MM.1S (cell line): ENCODE measurements at regions not wholly inside any gene's neighbourhood (a gene's known extent, or its start where the extent isn't known, plus 50 kb on each side); places are given as distances from the start of the nearest gene placed in this dataset.

Experiments used
- DNase-seq: peaks from one replicate; pipeline ENCODE4 v3.0.0-alpha.2; 2015
- H2AFZ ChIP-seq: fragments of 300-600 bp; sonication (generic); 2 replicates; pipeline ENCODE4 v1.6.0; 2016; ENCODE audit warnings: antibody characterized with exemption, low read length
- H3F3A ChIP-seq: fragments of 300-600 bp; sonication (generic); 2 replicates; pipeline ENCODE4 v1.6.1; 2016; ENCODE audit warnings: mild to moderate bottlenecking, antibody characterized with exemption, low read length, moderate library complexity, mixed read lengths; ENCODE audit not compliant: insufficient read depth
- H3K27ac ChIP-seq: fragments of 300-600 bp; sonication (generic); 2 replicates; pipeline ENCODE4 v1.5.1; 2016; ENCODE audit warnings: mild to moderate bottlenecking, low read length
- H3K27me3 ChIP-seq: fragments of 300-600 bp; sonication (generic); replicated peaks from 2 replicates; pipeline ENCODE4 v1.6.0; 2016; ENCODE audit warnings: low read length; ENCODE audit not compliant: insufficient read depth
- H3K36me3 ChIP-seq: fragments of 300-600 bp; sonication (generic); replicated peaks from 2 replicates; pipeline ENCODE4 v1.6.1; 2016; ENCODE audit warnings: mild to moderate bottlenecking, low read length, mixed read lengths; ENCODE audit not compliant: insufficient read depth
- H3K4me1 ChIP-seq: fragments of 300-600 bp; sonication (generic); 2 replicates; pipeline ENCODE4 v1.6.1; 2016; ENCODE audit warnings: low read length, mixed read lengths
- H3K4me2 ChIP-seq: fragments of 300-600 bp; sonication (generic); 2 replicates; pipeline ENCODE4 v1.6.0; 2016; ENCODE audit warnings: low read depth, low read length
- H3K4me3 ChIP-seq: fragments of 300-600 bp; sonication (generic); 2 replicates; pipeline ENCODE4 v1.5.1; 2016; ENCODE audit warnings: low read length, mixed read lengths
- H3K79me2 ChIP-seq: fragments of 300-600 bp; sonication (generic); 2 replicates; pipeline ENCODE4 v1.6.1; 2016; ENCODE audit warnings: mixed run types, low read length, mixed read lengths
- H3K9ac ChIP-seq: fragments of 300-600 bp; sonication (generic); 2 replicates; pipeline ENCODE4 v1.6.1; 2016; ENCODE audit warnings: low read length, mixed read lengths
- H3K9me2 ChIP-seq: fragments of 300-600 bp; sonication (generic); replicated peaks from 2 replicates; pipeline ENCODE4 v1.6.1; 2016; ENCODE audit warnings: mild to moderate bottlenecking, low read length, mixed read lengths; ENCODE audit not compliant: insufficient read depth
- H3K9me3 ChIP-seq: fragments of 300-600 bp; sonication (generic); replicated peaks from 2 replicates; pipeline ENCODE4 v1.6.1; 2016; ENCODE audit warnings: mild to moderate bottlenecking, low read length, mixed read lengths; ENCODE audit not compliant: insufficient read depth
- H4K20me1 ChIP-seq: fragments of 300-600 bp; sonication (generic); 2 replicates; pipeline ENCODE4 v1.6.1; 2016; ENCODE audit warnings: mild to moderate bottlenecking, low read length, moderate library complexity, mixed read lengths; ENCODE audit not compliant: insufficient read depth
- EZH2 ChIP-seq: fragments of 300-600 bp; sonication (generic); optimal IDR thresholded peaks from 2 replicates; pipeline ENCODE3; 2017; ENCODE audit warnings: low read depth, mild to moderate bottlenecking, antibody characterized with exemption, low read length, mixed read lengths
- EZH2phosphoT487 ChIP-seq: fragments of 300-600 bp; sonication (generic); IDR thresholded peaks from 2 replicates; pipeline ENCODE4 v1.6.1; 2018; ENCODE audit warnings: antibody characterized with exemption, low read length
- TF ChIP-seq, protein P1 (sequence below): fragments of 300-600 bp; sonication (generic); IDR thresholded peaks from 2 replicates; pipeline ENCODE4 v1.5.1; 2016; ENCODE audit warnings: antibody characterized with exemption, low read length, mixed read lengths

DNA sequence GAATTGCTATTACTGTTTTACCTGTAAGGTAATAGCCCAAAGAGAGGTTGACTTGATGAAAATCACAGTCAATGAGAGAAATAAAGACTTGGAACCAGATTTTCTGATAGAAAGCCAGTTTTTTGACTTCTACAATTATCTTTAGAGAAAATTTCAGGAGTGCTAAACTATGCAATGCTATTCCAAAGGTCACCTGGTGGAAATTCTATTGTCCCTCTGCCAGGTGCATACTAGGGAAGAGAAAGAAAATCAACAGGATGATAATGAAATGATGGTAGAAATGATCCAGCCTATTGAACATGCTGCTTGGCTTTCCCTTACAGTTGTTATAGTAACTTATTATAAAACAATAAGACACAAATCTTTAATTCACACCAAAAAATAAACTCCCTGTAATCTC, 85.0 kb downstream of the FASTKD2 start:
- H3K9me2 ChIP-seq: no peaks in the 10 kb centered on the region
- H3K4me3 ChIP-seq: no peak overlapping the region
- no peaks in the 10 kb centered on the region for H3K79me2 ChIP-seq
- H3K9ac ChIP-seq: no peak overlapping the region
- no peak overlapping the region for H3K4me2 ChIP-seq
- H2AFZ ChIP-seq: no peak overlapping the region
- DNase-seq: no peak
- H3K27me3 ChIP-seq: no peaks in the 10 kb centered on the region
- no peaks in the 10 kb centered on the region for H3K36me3 ChIP-seq
- H3F3A ChIP-seq: no peaks in the 10 kb centered on the region
- H4K20me1 ChIP-seq: no peaks in the 10 kb centered on the region
- H3K9me3 ChIP-seq: no peaks in the 10 kb centered on the region
- no peak overlapping the region for H3K27ac ChIP-seq
- TF ChIP-seq, protein P1, sequence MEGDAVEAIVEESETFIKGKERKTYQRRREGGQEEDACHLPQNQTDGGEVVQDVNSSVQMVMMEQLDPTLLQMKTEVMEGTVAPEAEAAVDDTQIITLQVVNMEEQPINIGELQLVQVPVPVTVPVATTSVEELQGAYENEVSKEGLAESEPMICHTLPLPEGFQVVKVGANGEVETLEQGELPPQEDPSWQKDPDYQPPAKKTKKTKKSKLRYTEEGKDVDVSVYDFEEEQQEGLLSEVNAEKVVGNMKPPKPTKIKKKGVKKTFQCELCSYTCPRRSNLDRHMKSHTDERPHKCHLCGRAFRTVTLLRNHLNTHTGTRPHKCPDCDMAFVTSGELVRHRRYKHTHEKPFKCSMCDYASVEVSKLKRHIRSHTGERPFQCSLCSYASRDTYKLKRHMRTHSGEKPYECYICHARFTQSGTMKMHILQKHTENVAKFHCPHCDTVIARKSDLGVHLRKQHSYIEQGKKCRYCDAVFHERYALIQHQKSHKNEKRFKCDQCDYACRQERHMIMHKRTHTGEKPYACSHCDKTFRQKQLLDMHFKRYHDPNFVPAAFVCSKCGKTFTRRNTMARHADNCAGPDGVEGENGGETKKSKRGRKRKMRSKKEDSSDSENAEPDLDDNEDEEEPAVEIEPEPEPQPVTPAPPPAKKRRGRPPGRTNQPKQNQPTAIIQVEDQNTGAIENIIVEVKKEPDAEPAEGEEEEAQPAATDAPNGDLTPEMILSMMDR: no peak
- no peak for TF ChIP-seq EZH2phosphoT487
- no peak for TF ChIP-seq EZH2
- no peaks in the 10 kb centered on the region for H3K4me1 ChIP-seq

DNA sequence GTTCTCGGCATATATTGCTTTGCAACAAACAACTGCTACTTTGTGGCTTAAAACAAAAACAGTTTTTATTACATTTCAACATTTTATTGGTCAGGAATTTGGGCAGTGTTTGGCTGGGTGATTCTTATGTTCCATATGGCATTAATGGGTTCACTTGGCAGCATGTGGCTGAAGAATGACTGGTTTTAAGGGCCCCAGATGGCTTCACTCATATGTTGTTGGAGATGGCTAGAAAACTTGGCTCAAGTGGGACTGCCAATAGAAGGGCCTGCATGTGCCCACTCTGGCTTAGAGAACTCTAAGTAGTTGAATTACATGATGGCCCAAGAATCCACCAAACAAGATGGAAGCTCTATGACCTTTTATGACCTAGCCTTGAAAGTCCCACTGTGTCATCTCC, 86.1 kb downstream of the FASTKD2 start:
- Histone ChIP-seq H3K9me3 (no peaks in the 10 kb centered on the region), H4K20me1 (no peaks in the 10 kb centered on the region), H3K27ac (no peak overlapping the region), H3K4me3 (no peak overlapping the region), H3K79me2 (no peaks in the 10 kb centered on the region), H3K27me3 (no peaks in the 10 kb centered on the region), H3K4me1 (no peaks in the 10 kb centered on the region), H3K9me2 (no peaks in the 10 kb centered on the region), H3K36me3 (no peaks in the 10 kb centered on the region), H3K9ac (no peak overlapping the region), H3F3A (no peaks in the 10 kb centered on the region), H2AFZ (no peak overlapping the region), H3K4me2 (no peak overlapping the region)
- no peak for DNase-seq
- TF ChIP-seq EZH2phosphoT487 (no peak), EZH2 (no peak)
- TF ChIP-seq, protein P1: no peak

- H4K20me1 ChIP-seq: no peaks in the 10 kb centered on the region
- H3K36me3 ChIP-seq: no peaks in the 10 kb centered on the region
- H3F3A ChIP-seq: peaks cover 2% of the 10 kb centered on the region; the same call in 1 of the 2 replicates
- TF ChIP-seq, protein P1: no peak
- TF ChIP-seq EZH2phosphoT487 (no peak), EZH2 (no peak)
- H3K9me3 ChIP-seq: no peaks in the 10 kb centered on the region
- no peaks in the 10 kb centered on the region for H3K9me2 ChIP-seq
- no peak overlapping the region for H3K9ac ChIP-seq
- H3K4me2 ChIP-seq: no peak overlapping the region
- H3K4me1 ChIP-seq: peaks cover 4% of the 10 kb centered on the region
- H3K4me3 ChIP-seq: no peak overlapping the region
- no peak overlapping the region for H3K27ac ChIP-seq
- H3K79me2 ChIP-seq: no peaks in the 10 kb centered on the region
- H3K27me3 ChIP-seq: no peaks in the 10 kb centered on the region
- no peak for DNase-seq
- no peak overlapping the region for H2AFZ ChIP-seq
Observed at GRCh38 chr2:206853915-206854314, 85.4 kb upstream of the CPO start.
